ENCODE measurements at regions not wholly inside any gene's neighbourhood (a gene's known extent, or its start where the extent isn't known, plus 50 kb on each side); places are given as distances from the start of the nearest gene placed in this dataset.

DNA sequence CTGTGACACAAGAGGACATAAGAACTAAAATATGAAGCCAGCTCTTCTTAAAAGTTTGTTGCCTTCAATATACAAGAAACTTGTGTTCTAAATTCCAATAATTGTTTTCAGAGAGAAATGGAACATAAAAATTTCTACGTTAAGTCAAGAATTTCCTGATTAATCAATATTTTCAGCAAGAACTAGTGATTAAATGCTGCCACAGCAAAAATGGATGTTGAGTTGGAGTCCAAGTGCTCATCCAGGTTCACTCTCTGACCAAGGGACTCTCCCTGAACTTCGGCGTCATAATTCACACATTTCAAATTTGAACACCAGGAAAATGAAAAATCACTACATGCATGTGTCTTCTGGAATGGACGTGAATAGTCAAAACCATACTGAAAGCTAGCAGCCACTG lies 1263.6 kb upstream of the GOT2 start:
- TF ChIP-seq RAD21 (IDR thresholded peaks at IDR 0.05; ENCODE audit: low read depth) (no peak), EP300 (IDR thresholded peaks at IDR 0.05; ENCODE audit: borderline replicate concordance) (no peak), YY1 (IDR thresholded peaks at IDR 0.05; ENCODE audit: low read depth) (no peak), NFIC (IDR thresholded peaks at IDR 0.05) (no peak), ZBTB7A (IDR thresholded peaks at IDR 0.05; ENCODE audit: low read depth) (no peak), CREB1 (IDR thresholded peaks at IDR 0.05; ENCODE audit: low read depth) (no peak), TCF12 (IDR thresholded peaks at IDR 0.05; ENCODE audit: low read depth) (no peak), FOXM1 (IDR thresholded peaks at IDR 0.05; ENCODE audit: borderline replicate concordance, low read depth) (no peak)
- TF ChIP-seq, protein P1, sequence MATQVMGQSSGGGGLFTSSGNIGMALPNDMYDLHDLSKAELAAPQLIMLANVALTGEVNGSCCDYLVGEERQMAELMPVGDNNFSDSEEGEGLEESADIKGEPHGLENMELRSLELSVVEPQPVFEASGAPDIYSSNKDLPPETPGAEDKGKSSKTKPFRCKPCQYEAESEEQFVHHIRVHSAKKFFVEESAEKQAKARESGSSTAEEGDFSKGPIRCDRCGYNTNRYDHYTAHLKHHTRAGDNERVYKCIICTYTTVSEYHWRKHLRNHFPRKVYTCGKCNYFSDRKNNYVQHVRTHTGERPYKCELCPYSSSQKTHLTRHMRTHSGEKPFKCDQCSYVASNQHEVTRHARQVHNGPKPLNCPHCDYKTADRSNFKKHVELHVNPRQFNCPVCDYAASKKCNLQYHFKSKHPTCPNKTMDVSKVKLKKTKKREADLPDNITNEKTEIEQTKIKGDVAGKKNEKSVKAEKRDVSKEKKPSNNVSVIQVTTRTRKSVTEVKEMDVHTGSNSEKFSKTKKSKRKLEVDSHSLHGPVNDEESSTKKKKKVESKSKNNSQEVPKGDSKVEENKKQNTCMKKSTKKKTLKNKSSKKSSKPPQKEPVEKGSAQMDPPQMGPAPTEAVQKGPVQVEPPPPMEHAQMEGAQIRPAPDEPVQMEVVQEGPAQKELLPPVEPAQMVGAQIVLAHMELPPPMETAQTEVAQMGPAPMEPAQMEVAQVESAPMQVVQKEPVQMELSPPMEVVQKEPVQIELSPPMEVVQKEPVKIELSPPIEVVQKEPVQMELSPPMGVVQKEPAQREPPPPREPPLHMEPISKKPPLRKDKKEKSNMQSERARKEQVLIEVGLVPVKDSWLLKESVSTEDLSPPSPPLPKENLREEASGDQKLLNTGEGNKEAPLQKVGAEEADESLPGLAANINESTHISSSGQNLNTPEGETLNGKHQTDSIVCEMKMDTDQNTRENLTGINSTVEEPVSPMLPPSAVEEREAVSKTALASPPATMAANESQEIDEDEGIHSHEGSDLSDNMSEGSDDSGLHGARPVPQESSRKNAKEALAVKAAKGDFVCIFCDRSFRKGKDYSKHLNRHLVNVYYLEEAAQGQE (IDR thresholded peaks at IDR 0.05; ENCODE audit: low read depth), result no peak
- TF ChIP-seq, protein P2, sequence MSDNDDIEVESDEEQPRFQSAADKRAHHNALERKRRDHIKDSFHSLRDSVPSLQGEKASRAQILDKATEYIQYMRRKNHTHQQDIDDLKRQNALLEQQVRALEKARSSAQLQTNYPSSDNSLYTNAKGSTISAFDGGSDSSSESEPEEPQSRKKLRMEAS (IDR thresholded peaks at IDR 0.05), result no peak
